ENCODE measurements at regions not wholly inside any gene's neighbourhood (a gene's known extent, or its start where the extent isn't known, plus 50 kb on each side); places are given as distances from the start of the nearest gene placed in this dataset.

- intact Hi-C loops (cut with DNase I; ENCODE audit: low total_unique reads) = no loop called here
- no peak for TF ChIP-seq POLR2A (IDR thresholded peaks at IDR 0.05)
- TF ChIP-seq CTCF (IDR thresholded peaks at IDR 0.05) = no peak
- no peak for TF ChIP-seq POLR2AphosphoS5 (IDR thresholded peaks at IDR 0.05)
- TF ChIP-seq EP300 (IDR thresholded peaks at IDR 0.05) = no peak
Observed at GRCh38 chr3:4119119-4119518, 184.1 kb upstream of the SETMAR start.

GRCh38 chr3:4125576-4125975 lies 177.6 kb upstream of the SETMAR start:
- no peaks in the 10 kb centered on the region for H3K4me1 ChIP-seq
- no peak overlapping the region for H3K27ac ChIP-seq
- H3K27me3 ChIP-seq = no peaks in the 10 kb centered on the region
- DNase-seq = no peak
- H3K36me3 ChIP-seq = no peaks in the 10 kb centered on the region
- no peak overlapping the region for H3K4me3 ChIP-seq
- WGBS, 5 donors = 81 to 93% (median 89%) methylated on average over 3 of the region's 3 CpGs
- TF ChIP-seq POLR2AphosphoS5 (IDR thresholded peaks at IDR 0.05) = no peak
- intact Hi-C loops (cut with DNase I; ENCODE audit: low total_unique reads) = no loop called here
- H3K9me3 ChIP-seq = peaks cover 0 to 16% (median 0%) of the 10 kb centered on the region in 4 donors

More at GRCh38 chr3:4119119-4119518, 184.1 kb upstream of the SETMAR start:
- Histone ChIP-seq H3K27ac (no peak overlapping the region), H3K4me1 (no peaks in the 10 kb centered on the region), H3K27me3 (no peaks in the 10 kb centered on the region), H3K4me3 (no peak overlapping the region), H3K36me3 (no peaks in the 10 kb centered on the region), H3K9me3 (no peaks in the 10 kb centered on the region)
- WGBS, 5 donors = 60 to 77% (median 70%) methylated on average over 2 of the region's 2 CpGs
- DNase-seq = no peak

DNA sequence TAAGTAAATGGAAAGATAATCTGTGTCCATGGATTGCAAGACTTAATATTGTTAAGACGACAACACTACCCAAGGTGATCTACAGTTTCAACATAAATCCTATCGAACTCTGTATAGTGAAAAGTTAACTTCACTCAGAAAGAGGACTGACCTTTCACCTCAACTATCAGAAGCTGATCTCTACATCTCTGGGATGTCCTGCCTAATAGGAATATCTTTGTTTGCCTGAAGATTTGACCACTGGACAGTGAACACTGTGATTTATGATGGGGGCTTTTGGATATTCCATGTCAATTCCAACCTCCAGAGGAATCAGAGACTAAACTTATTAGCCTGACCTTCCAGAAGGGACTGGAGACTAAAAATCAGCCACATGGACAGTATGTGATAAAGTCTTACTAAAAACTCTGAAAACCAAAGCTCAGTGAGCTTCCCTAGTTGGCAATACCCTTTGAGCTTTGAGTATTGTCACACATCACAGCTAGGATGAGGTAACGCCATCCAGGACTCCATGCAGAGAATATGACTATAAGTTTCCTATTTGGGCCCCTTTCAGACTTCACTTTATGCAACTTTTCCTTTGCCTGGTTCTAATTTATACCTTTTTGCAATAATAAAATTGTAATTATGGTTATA lies 164.9 kb upstream of the SETMAR start:
- no peaks in the 10 kb centered on the region for H3K36me3 ChIP-seq
- no peak overlapping the region for H3K27ac ChIP-seq
- no peak for DNase-seq
- no peaks in the 10 kb centered on the region for H3K9me3 ChIP-seq
- H3K4me1 ChIP-seq = peaks cover 0 to 3% (median 0%) of the 10 kb centered on the region in 4 donors
- H3K4me3 ChIP-seq = no peak overlapping the region
- no peaks in the 10 kb centered on the region for H3K27me3 ChIP-seq
- intact Hi-C loops (cut with DNase I; ENCODE audit: low total_unique reads) = no loop called here
- no peak for TF ChIP-seq CTCF (IDR thresholded peaks at IDR 0.05)
- TF ChIP-seq POLR2AphosphoS5 (IDR thresholded peaks at IDR 0.05) = no peak
- TF ChIP-seq POLR2A (IDR thresholded peaks at IDR 0.05) = no peak
- no peak for TF ChIP-seq EP300 (IDR thresholded peaks at IDR 0.05)
- 85 to 96% (median 91%) methylated on average over 3 of the region's 3 CpGs for WGBS, 5 donors

GRCh38 chr3:4138786-4139431 lies 164.3 kb upstream of the SETMAR start:
- Histone ChIP-seq H3K9me3 (no peaks in the 10 kb centered on the region), H3K27ac (no peak overlapping the region), H3K4me1 (peaks cover 0 to 3% (median 0%) of the 10 kb centered on the region in 4 donors), H3K4me3 (no peak overlapping the region), H3K27me3 (no peaks in the 10 kb centered on the region), H3K36me3 (no peaks in the 10 kb centered on the region)
- TF ChIP-seq POLR2A (IDR thresholded peaks at IDR 0.05) = no peak
- no peak for TF ChIP-seq POLR2AphosphoS5 (IDR thresholded peaks at IDR 0.05)
- no peak for TF ChIP-seq CTCF (IDR thresholded peaks at IDR 0.05)
- no peak for TF ChIP-seq EP300 (IDR thresholded peaks at IDR 0.05)
- intact Hi-C loops (cut with DNase I; ENCODE audit: low total_unique reads) = no loop called here
- 88 to 93% (median 89%) methylated on average over 4 of the region's 4 CpGs for WGBS, 5 donors
- no peak for DNase-seq
